ENCODE measurements at regions not wholly inside any gene's neighbourhood (a gene's known extent, or its start where the extent isn't known, plus 50 kb on each side); places are given as distances from the start of the nearest gene placed in this dataset.
A peak's percentile ranks its signal among the peaks of the same experiment; 100 is the strongest.

GRCh38 chr5:89010512-89010911 lies 127.5 kb upstream of the MEF2C start:
- no peak for DNase-seq

- no peak for DNase-seq
These were observed 125.3 kb upstream of the MEF2C start for GRCh38 chr5:89008291-89008690.

GRCh38 chr5:89005990-89006389 lies 123.0 kb upstream of the MEF2C start:
- no peak for DNase-seq

- no peak for DNase-seq
These were observed 121.4 kb upstream of the MEF2C start for GRCh38 chr5:89004379-89004778.

- no peak for DNase-seq
These were observed 120.6 kb upstream of the MEF2C start for GRCh38 chr5:89003563-89004036.

GRCh38 chr5:88999853-89000252 lies 116.9 kb upstream of the MEF2C start:
- DNase-seq, result no peak

GRCh38 chr5:88997937-88998336 lies 115.0 kb upstream of the MEF2C start:
- DNase-seq, result no peak

- no peak for DNase-seq
These were observed 101.1 kb upstream of the MEF2C start for GRCh38 chr5:88984040-88984439.

- DNase-seq, result no peak
These were observed 96.7 kb upstream of the MEF2C start for GRCh38 chr5:88979726-88980125.

- no peak for DNase-seq
These were observed 96.3 kb upstream of the MEF2C start for GRCh38 chr5:88979244-88979643.

GRCh38 chr5:88976914-88977313 lies 93.9 kb upstream of the MEF2C start:
- no peak for DNase-seq

- DNase-seq, result no peak
These were observed 84.9 kb upstream of the MEF2C start for GRCh38 chr5:88967633-88968585.

- no peak for DNase-seq
These were observed 81.8 kb upstream of the MEF2C start for GRCh38 chr5:88964831-88965230.

GRCh38 chr5:88957013-88957412 lies 74.0 kb upstream of the MEF2C start:
- DNase-seq, result no peak

GRCh38 chr5:88956416-88956815 lies 73.4 kb upstream of the MEF2C start:
- no peak for DNase-seq

GRCh38 chr5:88955403-88955802 lies 72.4 kb upstream of the MEF2C start:
- no peak for DNase-seq

- DNase-seq, result no peak
These were observed 71.5 kb upstream of the MEF2C start for GRCh38 chr5:88954511-88954910.

GRCh38 chr5:88952996-88953643 lies 70.1 kb upstream of the MEF2C start:
- DNase-seq, result peak; percentile 29 to 56 (median 51)

GRCh38 chr5:88952344-88952743 lies 69.4 kb upstream of the MEF2C start:
- peak; percentile 48 to 93 (median 83) for DNase-seq

- DNase-seq, result no peak
These were observed 68.5 kb upstream of the MEF2C start for GRCh38 chr5:88951457-88951856.

- peak in 1 of 3 experiments; percentile 7 for DNase-seq
These were observed 66.0 kb upstream of the MEF2C start for GRCh38 chr5:88948746-88949600.

GRCh38 chr5:88944751-88945531 lies 62.0 kb upstream of the MEF2C start:
- peak in 1 of 3 experiments; percentile 2 for DNase-seq
